ENCODE measurements at regions not wholly inside any gene's neighbourhood (a gene's known extent, or its start where the extent isn't known, plus 50 kb on each side); places are given as distances from the start of the nearest gene placed in this dataset.

DNA sequence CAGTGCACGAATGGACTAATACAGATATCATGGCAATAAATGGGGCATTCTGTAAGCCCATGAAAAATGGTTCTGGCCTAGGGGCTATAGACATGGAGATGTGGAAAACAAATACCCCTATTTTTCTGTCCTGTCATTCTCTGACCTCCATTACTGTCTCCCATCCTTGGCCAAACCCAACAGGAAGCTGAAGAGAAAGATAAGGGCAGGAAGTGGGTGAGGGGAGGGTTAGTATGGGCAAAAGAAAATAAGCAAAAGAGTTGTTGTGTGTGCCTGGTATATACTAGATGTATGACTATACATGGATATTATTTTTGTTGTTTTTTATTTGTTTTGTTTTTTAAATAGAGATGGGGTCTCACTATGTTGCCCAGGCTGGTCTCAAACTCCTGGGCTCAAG lies 339.3 kb downstream of the PCNX1 start:
- TF ChIP-seq CTCF (IDR thresholded peaks at IDR 0.05; ENCODE audit: insufficient read depth, low read depth, low read length) (no peak), EZH2 (IDR thresholded peaks at IDR 0.05; ENCODE audit: insufficient read depth, low read length) (no peak)
